Caco-2 (cell line): ENCODE measurements at regions not wholly inside any gene's neighbourhood (a gene's known extent, or its start where the extent isn't known, plus 50 kb on each side); places are given as distances from the start of the nearest gene placed in this dataset.

ENCODE experiments used
- BruUV-seq: library from RNA; stranded (reverse); fragments of 400-500 nt; replicated peaks from 2 replicates; lab custom pipeline; 2021; lab: Mats Ljungman, UMichigan
- CTCF ChIA-PET: fragments of 300-600 bp; sonication (Branson Sonifier 250); formaldehyde crosslinking; loops from one replicate; lab custom pipeline; 2022; ENCODE audit warnings: antibody characterized with exemption; lab: Charles Lee
- POLR2A ChIA-PET: fragments of 300-600 bp; sonication (Branson Sonifier 250); formaldehyde crosslinking; loops from one replicate; lab custom pipeline; 2022; ENCODE audit warnings: antibody characterized with exemption; lab: Charles Lee
- DNase-seq, 2 experiments: peaks; one replicate each; pipeline versions ENCODE4 v3.0.0 to v3.0.0-alpha.2; 2020 to 2022
- H3K27me3 ChIP-seq: replicated peaks from 2 replicates; pipeline ENCODE4 v1.6.0; 2011; ENCODE audit warnings: low read length; ENCODE audit not compliant: control insufficient read depth, insufficient read depth
- H3K36me3 ChIP-seq: 2 replicates; pipeline ENCODE4 v1.5.1; 2011; ENCODE audit warnings: low read length; ENCODE audit not compliant: control insufficient read depth, insufficient read depth
- H3K4me1 ChIP-seq: fragments of 250-450 bp; sonication (Bioruptor Pico); 2 replicates; pipeline ENCODE4 v1.5.1; 2020; ENCODE audit warnings: mild to moderate bottlenecking
- H3K4me3 ChIP-seq: 2 replicates; pipeline ENCODE4 v1.5.1; 2011; ENCODE audit warnings: low read depth, mild to moderate bottlenecking, control low read depth, low read length
- H3K9me3 ChIP-seq: fragments of 250-450 bp; sonication (Bioruptor Pico); 2 replicates; pipeline ENCODE4 v1.5.1; 2020; ENCODE audit warnings: mild to moderate bottlenecking, moderate library complexity
- H3K27ac Mint-ChIP-seq: one replicate; pipeline ENCODE4 v1.8.0; 2022; ENCODE audit warnings: mixed read lengths; ENCODE audit not compliant: unreplicated experiment
- H3K27me3 Mint-ChIP-seq: one replicate; pipeline ENCODE4 v1.8.0; 2022; ENCODE audit warnings: mixed read lengths; ENCODE audit not compliant: insufficient read depth, unreplicated experiment
- H3K36me3 Mint-ChIP-seq: one replicate; pipeline ENCODE4 v1.8.0; 2022; ENCODE audit warnings: mild to moderate bottlenecking, mixed read lengths; ENCODE audit not compliant: insufficient read depth, unreplicated experiment
- H3K4me1 Mint-ChIP-seq: one replicate; pipeline ENCODE4 v1.8.0; 2022; ENCODE audit warnings: low read depth, mixed read lengths; ENCODE audit not compliant: unreplicated experiment
- H3K4me3 Mint-ChIP-seq: one replicate; pipeline ENCODE4 v1.8.0; 2022; ENCODE audit warnings: mild to moderate bottlenecking, moderate library complexity, mixed read lengths; ENCODE audit not compliant: unreplicated experiment
- H3K9me3 Mint-ChIP-seq: one replicate; pipeline ENCODE4 v1.8.0; 2022; ENCODE audit warnings: mixed read lengths; ENCODE audit not compliant: unreplicated experiment
- CTCF ChIP-seq, 2 experiments: fragments of 200-600 bp in 1 of 2; IDR thresholded peaks; 1 replicate in 1 of 2; 2 replicates in 1 of 2; pipeline versions ENCODE4 v1.5.1 to v1.8.0; 2011 to 2022; ENCODE audit warnings: antibody characterized with exemption in 1 of 2, control low read depth in 1 of 2, inconsistent platforms in 1 of 2, low read depth in 1 of 2, low read length in 1 of 2, mild to moderate bottlenecking in 1 of 2, moderate library complexity in 1 of 2; ENCODE audit not compliant: insufficient read depth in 1 of 2, severe bottlenecking in 1 of 2, unreplicated experiment in 1 of 2
- intact Hi-C: fragments of 100-400 bp; cut with micrococcal nuclease; formaldehyde crosslinking; loops from one replicate; pipeline ENCODE4 v1.10.0; 2022; ENCODE audit not compliant: unreplicated experiment

- intact Hi-C loops: no loop called here
- no peak for TF ChIP-seq CTCF (IDR thresholded peaks at IDR 0.05; ENCODE audit: insufficient read depth in 1 of 2, low read depth in 1 of 2, low read length in 1 of 2, severe bottlenecking in 1 of 2, unreplicated experiment in 1 of 2)
- Mint-ChIP-seq H3K4me1 (no peaks in the 10 kb centered on the region), H3K27ac (no peak overlapping the region), H3K27me3 (no peaks in the 10 kb centered on the region), H3K4me3 (no peak overlapping the region), H3K9me3 (no peaks in the 10 kb centered on the region), H3K36me3 (no peaks in the 10 kb centered on the region)
- BruUV-seq: no TSS peak
- H3K4me1 ChIP-seq: no peaks in the 10 kb centered on the region
- DNase-seq: no peak
- H3K9me3 ChIP-seq: no peaks in the 10 kb centered on the region
- H3K36me3 ChIP-seq: no peaks in the 10 kb centered on the region
- ChIA-PET POLR2A (no interaction called here), CTCF (no interaction called here)
- no peak overlapping the region for H3K4me3 ChIP-seq
- H3K27me3 ChIP-seq: no peaks in the 10 kb centered on the region
Measured at GRCh38 chr14:87170179-87170578, 822.8 kb downstream of the GALC start.

GRCh38 chr14:87169362-87169761, 823.6 kb downstream of the GALC start:
- POLR2A ChIA-PET: no interaction called here
- Histone ChIP-seq H3K4me1 (no peaks in the 10 kb centered on the region), H3K36me3 (no peaks in the 10 kb centered on the region), H3K9me3 (no peaks in the 10 kb centered on the region), H3K27me3 (no peaks in the 10 kb centered on the region), H3K4me3 (no peak overlapping the region)
- intact Hi-C loops: no loop called here
- Mint-ChIP-seq H3K36me3 (no peaks in the 10 kb centered on the region), H3K4me1 (no peaks in the 10 kb centered on the region), H3K27me3 (peaks cover 1% of the 10 kb centered on the region), H3K27ac (no peak overlapping the region), H3K9me3 (no peaks in the 10 kb centered on the region), H3K4me3 (no peak overlapping the region)
- no TSS peak for BruUV-seq
- CTCF ChIA-PET: no interaction called here
- DNase-seq: no peak
- TF ChIP-seq CTCF (IDR thresholded peaks at IDR 0.05; ENCODE audit: insufficient read depth in 1 of 2, low read depth in 1 of 2, low read length in 1 of 2, severe bottlenecking in 1 of 2, unreplicated experiment in 1 of 2): no peak

- Mint-ChIP-seq H3K4me1 (no peaks in the 10 kb centered on the region), H3K27ac (no peak overlapping the region), H3K36me3 (no peaks in the 10 kb centered on the region), H3K4me3 (no peak overlapping the region), H3K27me3 (peaks cover 13% of the 10 kb centered on the region), H3K9me3 (peaks cover 9% of the 10 kb centered on the region)
- H3K9me3 ChIP-seq: no peaks in the 10 kb centered on the region
- DNase-seq: no peak
- no peak for TF ChIP-seq CTCF (IDR thresholded peaks at IDR 0.05; ENCODE audit: insufficient read depth in 1 of 2, low read depth in 1 of 2, low read length in 1 of 2, severe bottlenecking in 1 of 2, unreplicated experiment in 1 of 2)
- H3K4me1 ChIP-seq: no peaks in the 10 kb centered on the region
- intact Hi-C loops: no loop called here
- POLR2A ChIA-PET: no interaction called here
- no peak overlapping the region for H3K4me3 ChIP-seq
- CTCF ChIA-PET: no interaction called here
- no TSS peak for BruUV-seq
- no peaks in the 10 kb centered on the region for H3K27me3 ChIP-seq
- no peaks in the 10 kb centered on the region for H3K36me3 ChIP-seq
Measured at GRCh38 chr14:87161502-87161901, 831.5 kb downstream of the GALC start.
